ENCODE measurements at regions not wholly inside any gene's neighbourhood (a gene's known extent, or its start where the extent isn't known, plus 50 kb on each side); places are given as distances from the start of the nearest gene placed in this dataset.

DNA sequence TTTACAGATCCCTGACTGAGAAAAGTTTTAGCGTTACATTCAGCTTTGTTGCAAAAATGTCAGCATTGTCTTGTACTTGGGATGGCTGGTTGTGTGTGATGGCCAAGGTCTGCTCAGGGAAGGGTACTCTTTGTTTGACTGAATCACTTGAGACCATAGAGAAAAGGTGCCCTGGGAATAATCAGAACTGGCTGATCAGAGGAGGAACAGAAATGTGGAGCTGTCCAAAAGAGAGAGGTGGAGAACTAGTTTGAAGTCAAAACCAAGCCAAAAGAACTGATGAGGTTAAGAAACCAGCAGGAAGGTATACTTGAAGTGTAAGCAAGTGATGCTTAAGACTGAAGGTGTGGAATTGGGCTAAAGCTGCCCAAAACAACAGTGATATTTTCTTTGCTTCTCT, 107.6 kb upstream of the LYPLAL1 start:
- no peak for ATAC-seq
- no peaks in the 10 kb centered on the region for H3K79me2 ChIP-seq (ENCODE audit: insufficient read depth, low read length)
- H2AFZ ChIP-seq (ENCODE audit: low read depth, low read length, poor library complexity, severe bottlenecking) = peak overlapping the region; percentile 69
- no peaks in the 10 kb centered on the region for H3K36me3 ChIP-seq (ENCODE audit: control insufficient read depth in 1 of 2, insufficient read depth in 2 of 2, low read length in 2 of 2)
- intact Hi-C loops (cut with micrococcal nuclease) = loop anchor here (2.0 to 10.0 kb wide), 4 partner anchors 544 to 746 kb away; no protein-coding TSS in a partner anchor
- no peaks in the 10 kb centered on the region for H3K9me3 ChIP-seq (ENCODE audit: control insufficient read depth in 1 of 2, insufficient read depth in 1 of 2, low read depth in 1 of 2, low read length in 2 of 2)
- peaks cover 0 to 8% of the 10 kb centered on the region in 2 experiments; a peak in 1 of 4 replicates for H3K4me1 ChIP-seq (ENCODE audit: control insufficient read depth in 1 of 2, insufficient read depth in 2 of 2, low read length in 2 of 2)
- no peaks in the 10 kb centered on the region for H4K20me1 ChIP-seq (ENCODE audit: insufficient read depth)
- H3K9me2 ChIP-seq (ENCODE audit: insufficient read depth) = no peaks in the 10 kb centered on the region
- no peak overlapping the region for H3K4me3 ChIP-seq (replicated peaks in 1 of 2; ENCODE audit: low read depth in 1 of 2, low read length in 2 of 2)
- no peak overlapping the region for H3K4me2 ChIP-seq (ENCODE audit: low read length)
- no peaks in the 10 kb centered on the region for H3K27me3 ChIP-seq (ENCODE audit: insufficient read depth, low read length)
- H3K9ac ChIP-seq (ENCODE audit: low read length) = no peak overlapping the region
- TF ChIP-seq POLR2A (IDR thresholded peaks at IDR 0.05; ENCODE audit: borderline replicate concordance, extremely low read depth, insufficient read depth, insufficient read length) (no peak), ZNF274 (IDR thresholded peaks at IDR 0.05; ENCODE audit: low read depth, low read length) (no peak), YY1 (IDR thresholded peaks at IDR 0.05; ENCODE audit: extremely low read depth, insufficient replicate concordance, low read depth, low read length) (no peak)
- TF ChIP-seq, protein P1, sequence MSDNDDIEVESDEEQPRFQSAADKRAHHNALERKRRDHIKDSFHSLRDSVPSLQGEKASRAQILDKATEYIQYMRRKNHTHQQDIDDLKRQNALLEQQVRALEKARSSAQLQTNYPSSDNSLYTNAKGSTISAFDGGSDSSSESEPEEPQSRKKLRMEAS (IDR thresholded peaks at IDR 0.05) = no peak
- ChIA-PET RAD21 (ENCODE audit: low non-redundant PET in 1 of 2, low total read pairs in 2 of 2, uncharacterized antibody in 2 of 2, unreplicated experiment in 2 of 2) (interaction anchor here in 1 of 2 experiments (1.1 kb wide), 1 partner anchor 736 kb away, joined by 4 read pairs; no protein-coding TSS in a partner anchor), POLR2A (no interaction called here), CTCF (interaction anchor here (0.8 to 2.4 kb wide), 11 partner anchors 13 to 770 kb away, joined by 3 to 25 read pairs (median 4); no protein-coding TSS in a partner anchor)
- no TSS peak for BruUV-seq (replicated peaks)
- DNase-seq (ENCODE audit: low read depth, low spot score) = no peak
- H3K27ac ChIP-seq (ENCODE audit: low read depth, low read length) = no peak overlapping the region

DNA sequence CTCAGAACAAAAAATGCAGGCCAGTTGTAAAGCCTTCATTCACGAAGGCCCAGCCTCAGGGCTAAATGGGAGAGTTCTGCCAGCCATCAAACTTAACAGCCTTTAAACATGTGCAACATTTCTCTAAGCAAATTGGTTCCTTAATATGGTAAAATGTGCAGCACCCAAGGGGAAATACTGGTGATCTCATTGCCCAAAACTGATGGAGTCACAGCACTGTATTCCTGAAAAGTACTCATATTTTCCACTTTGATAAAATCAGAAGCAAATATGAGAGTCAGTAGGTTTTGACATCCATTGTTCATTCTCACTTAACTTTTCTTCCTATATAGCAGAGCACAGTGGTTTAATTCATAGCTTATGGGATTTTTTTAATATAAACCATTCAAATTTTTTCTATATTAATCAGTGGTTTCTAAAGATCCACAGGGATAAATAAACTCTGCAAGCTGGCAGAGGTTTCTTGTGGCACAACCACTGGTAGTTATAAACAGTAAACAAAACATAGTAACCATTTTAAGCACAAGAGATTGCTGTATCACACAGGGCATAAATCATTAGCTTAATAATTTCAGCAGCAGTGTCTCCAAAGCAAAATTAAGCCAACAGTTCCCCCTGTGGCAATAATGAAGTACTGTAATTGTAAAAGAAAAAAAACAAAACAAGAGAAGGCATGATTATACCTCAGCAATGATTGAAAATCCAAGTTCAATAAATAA, 106.9 kb upstream of the LYPLAL1 start:
- no TSS peak for BruUV-seq (replicated peaks)
- Histone ChIP-seq H3K27ac (ENCODE audit: low read depth, low read length) (no peak overlapping the region), H4K20me1 (ENCODE audit: insufficient read depth) (no peaks in the 10 kb centered on the region), H3K79me2 (ENCODE audit: insufficient read depth, low read length) (no peaks in the 10 kb centered on the region), H3K4me1 (ENCODE audit: control insufficient read depth in 1 of 2, insufficient read depth in 2 of 2, low read length in 2 of 2) (peaks cover 0 to 8% of the 10 kb centered on the region in 2 experiments; a peak in 1 of 4 replicates), H3K4me2 (ENCODE audit: low read length) (no peak overlapping the region), H2AFZ (ENCODE audit: low read depth, low read length, poor library complexity, severe bottlenecking) (peak overlapping the region; percentile 69), H3K27me3 (ENCODE audit: insufficient read depth, low read length) (no peaks in the 10 kb centered on the region), H3K9me2 (ENCODE audit: insufficient read depth) (no peaks in the 10 kb centered on the region), H3K9ac (ENCODE audit: low read length) (no peak overlapping the region), H3K4me3 (replicated peaks in 1 of 2; ENCODE audit: low read depth in 1 of 2, low read length in 2 of 2) (no peak overlapping the region), H3K36me3 (ENCODE audit: control insufficient read depth in 1 of 2, insufficient read depth in 2 of 2, low read length in 2 of 2) (no peaks in the 10 kb centered on the region), H3K9me3 (ENCODE audit: control insufficient read depth in 1 of 2, insufficient read depth in 1 of 2, low read depth in 1 of 2, low read length in 2 of 2) (no peaks in the 10 kb centered on the region)
- TF ChIP-seq RAD21 (IDR thresholded peaks at IDR 0.05; ENCODE audit: low read depth) (peak; percentile 77), POLR2A (IDR thresholded peaks at IDR 0.05; ENCODE audit: borderline replicate concordance, extremely low read depth, insufficient read depth, insufficient read length) (no peak), JUND (IDR thresholded peaks at IDR 0.05) (no peak), CTCF (IDR thresholded peaks at IDR 0.05 in 2 of 3, conservative IDR thresholded peaks at IDR 0.05 in 1 of 3; ENCODE audit: borderline replicate concordance in 1 of 3, insufficient read depth in 1 of 3, low read depth in 2 of 3, low read length in 2 of 3) (peak; percentile 38 to 66 (median 60); a peak in 4 of 6 replicates), SRF (IDR thresholded peaks at IDR 0.05; ENCODE audit: low read depth) (no peak)
- RAD21 ChIA-PET (ENCODE audit: low non-redundant PET in 1 of 2, low total read pairs in 2 of 2, uncharacterized antibody in 2 of 2, unreplicated experiment in 2 of 2) = interaction anchor here (0.9 to 1.1 kb wide), 3 partner anchors 737 to 767 kb away, joined by 3 to 4 read pairs (median 3); no protein-coding TSS in a partner anchor
- peak; percentile 33 for DNase-seq (ENCODE audit: low read depth, low spot score)
- peak; percentile 77 for ATAC-seq
- POLR2A ChIA-PET = interaction anchor here (1.2 kb wide), 1 partner anchor 767 kb away, joined by 3 read pairs; no protein-coding TSS in a partner anchor
- intact Hi-C loops (cut with micrococcal nuclease) = loop anchor here (1.0 to 10.0 kb wide), 7 partner anchors 544 to 767 kb away; no protein-coding TSS in a partner anchor
- CTCF ChIA-PET = interaction anchor here (0.7 to 2.4 kb wide), 23 partner anchors 10 to 807 kb away, joined by 3 to 25 read pairs (median 4); no protein-coding TSS in a partner anchor
